ENCODE measurements at regions not wholly inside any gene's neighbourhood (a gene's known extent, or its start where the extent isn't known, plus 50 kb on each side); places are given as distances from the start of the nearest gene placed in this dataset.

DNA sequence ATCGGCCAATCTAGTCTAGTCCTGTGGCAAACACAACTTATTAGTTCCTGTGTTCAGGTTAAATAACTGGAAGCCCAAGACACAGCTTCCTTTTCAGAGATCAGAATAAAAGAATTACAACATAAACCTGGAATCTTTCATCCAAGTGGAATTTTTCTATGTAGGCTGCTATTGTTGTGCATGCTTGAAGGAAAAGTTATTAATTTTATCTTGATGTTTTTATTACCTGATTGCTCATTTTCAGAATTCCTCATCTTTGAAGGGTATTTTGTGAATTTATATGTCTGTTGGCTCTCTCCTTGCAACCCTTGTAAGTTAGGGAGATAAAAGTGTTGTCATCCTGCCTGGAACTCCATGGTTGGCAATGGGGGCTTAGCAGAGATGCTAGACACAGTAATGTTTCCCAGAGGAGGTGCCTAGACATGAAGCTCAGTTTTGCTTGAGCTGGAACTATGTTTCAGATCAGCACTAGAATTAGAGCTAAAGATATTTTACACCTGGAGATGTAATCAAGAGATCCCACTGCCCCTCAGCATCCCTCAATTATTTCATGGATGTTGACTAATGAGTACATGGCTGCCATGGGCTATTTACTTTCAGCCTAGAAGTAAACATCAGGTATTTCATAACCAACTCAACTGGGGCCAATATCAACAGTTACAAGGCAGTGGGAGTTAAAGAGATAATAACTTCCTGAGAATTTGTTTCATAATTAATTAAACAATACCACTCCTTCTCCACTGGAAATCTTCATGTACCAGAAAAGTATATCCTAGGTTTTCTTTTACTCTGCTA is 367.0 kb upstream of the MARCKS start:
- TF ChIP-seq, protein P1, sequence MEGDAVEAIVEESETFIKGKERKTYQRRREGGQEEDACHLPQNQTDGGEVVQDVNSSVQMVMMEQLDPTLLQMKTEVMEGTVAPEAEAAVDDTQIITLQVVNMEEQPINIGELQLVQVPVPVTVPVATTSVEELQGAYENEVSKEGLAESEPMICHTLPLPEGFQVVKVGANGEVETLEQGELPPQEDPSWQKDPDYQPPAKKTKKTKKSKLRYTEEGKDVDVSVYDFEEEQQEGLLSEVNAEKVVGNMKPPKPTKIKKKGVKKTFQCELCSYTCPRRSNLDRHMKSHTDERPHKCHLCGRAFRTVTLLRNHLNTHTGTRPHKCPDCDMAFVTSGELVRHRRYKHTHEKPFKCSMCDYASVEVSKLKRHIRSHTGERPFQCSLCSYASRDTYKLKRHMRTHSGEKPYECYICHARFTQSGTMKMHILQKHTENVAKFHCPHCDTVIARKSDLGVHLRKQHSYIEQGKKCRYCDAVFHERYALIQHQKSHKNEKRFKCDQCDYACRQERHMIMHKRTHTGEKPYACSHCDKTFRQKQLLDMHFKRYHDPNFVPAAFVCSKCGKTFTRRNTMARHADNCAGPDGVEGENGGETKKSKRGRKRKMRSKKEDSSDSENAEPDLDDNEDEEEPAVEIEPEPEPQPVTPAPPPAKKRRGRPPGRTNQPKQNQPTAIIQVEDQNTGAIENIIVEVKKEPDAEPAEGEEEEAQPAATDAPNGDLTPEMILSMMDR (IDR thresholded peaks at IDR 0.05) = no peak
- no peak for TF ChIP-seq POLR2AphosphoS5 (IDR thresholded peaks at IDR 0.05; ENCODE audit: low read depth, low read length)
- TF ChIP-seq, protein P2, sequence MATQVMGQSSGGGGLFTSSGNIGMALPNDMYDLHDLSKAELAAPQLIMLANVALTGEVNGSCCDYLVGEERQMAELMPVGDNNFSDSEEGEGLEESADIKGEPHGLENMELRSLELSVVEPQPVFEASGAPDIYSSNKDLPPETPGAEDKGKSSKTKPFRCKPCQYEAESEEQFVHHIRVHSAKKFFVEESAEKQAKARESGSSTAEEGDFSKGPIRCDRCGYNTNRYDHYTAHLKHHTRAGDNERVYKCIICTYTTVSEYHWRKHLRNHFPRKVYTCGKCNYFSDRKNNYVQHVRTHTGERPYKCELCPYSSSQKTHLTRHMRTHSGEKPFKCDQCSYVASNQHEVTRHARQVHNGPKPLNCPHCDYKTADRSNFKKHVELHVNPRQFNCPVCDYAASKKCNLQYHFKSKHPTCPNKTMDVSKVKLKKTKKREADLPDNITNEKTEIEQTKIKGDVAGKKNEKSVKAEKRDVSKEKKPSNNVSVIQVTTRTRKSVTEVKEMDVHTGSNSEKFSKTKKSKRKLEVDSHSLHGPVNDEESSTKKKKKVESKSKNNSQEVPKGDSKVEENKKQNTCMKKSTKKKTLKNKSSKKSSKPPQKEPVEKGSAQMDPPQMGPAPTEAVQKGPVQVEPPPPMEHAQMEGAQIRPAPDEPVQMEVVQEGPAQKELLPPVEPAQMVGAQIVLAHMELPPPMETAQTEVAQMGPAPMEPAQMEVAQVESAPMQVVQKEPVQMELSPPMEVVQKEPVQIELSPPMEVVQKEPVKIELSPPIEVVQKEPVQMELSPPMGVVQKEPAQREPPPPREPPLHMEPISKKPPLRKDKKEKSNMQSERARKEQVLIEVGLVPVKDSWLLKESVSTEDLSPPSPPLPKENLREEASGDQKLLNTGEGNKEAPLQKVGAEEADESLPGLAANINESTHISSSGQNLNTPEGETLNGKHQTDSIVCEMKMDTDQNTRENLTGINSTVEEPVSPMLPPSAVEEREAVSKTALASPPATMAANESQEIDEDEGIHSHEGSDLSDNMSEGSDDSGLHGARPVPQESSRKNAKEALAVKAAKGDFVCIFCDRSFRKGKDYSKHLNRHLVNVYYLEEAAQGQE (IDR thresholded peaks at IDR 0.05; ENCODE audit: insufficient read depth in 1 of 2, low read depth in 2 of 2, low read length in 1 of 2) = no peak
